ENCODE measurements at regions not wholly inside any gene's neighbourhood (a gene's known extent, or its start where the extent isn't known, plus 50 kb on each side); places are given as distances from the start of the nearest gene placed in this dataset.

GRCh38 chr11:133740963-133741362 is 104.3 kb downstream of the SPATA19 start:
- Mint-ChIP-seq H3K9me3 (no peaks in the 10 kb centered on the region), H3K4me1 (no peaks in the 10 kb centered on the region), H3K27ac (no peak overlapping the region), H3K27me3 (peaks cover 2% of the 10 kb centered on the region), H3K4me3 (no peak overlapping the region), H3K36me3 (no peaks in the 10 kb centered on the region)
- no peak for DNase-seq
- POLR2A ChIA-PET = no interaction called here
- no peak for ATAC-seq (ENCODE audit: low read depth)

- H3K36me3 Mint-ChIP-seq = no peaks in the 10 kb centered on the region
- H3K4me3 Mint-ChIP-seq = no peak overlapping the region
- DNase-seq = no peak
- POLR2A ChIA-PET = no interaction called here
- H3K4me1 Mint-ChIP-seq = no peaks in the 10 kb centered on the region
- no peak overlapping the region for H3K27ac Mint-ChIP-seq
- H3K27me3 Mint-ChIP-seq = peaks cover 2% of the 10 kb centered on the region
- H3K9me3 Mint-ChIP-seq = no peaks in the 10 kb centered on the region
- no peak for ATAC-seq (ENCODE audit: low read depth)
These were observed 105.8 kb downstream of the SPATA19 start for GRCh38 chr11:133739481-133739880.

- no peaks in the 10 kb centered on the region for H3K9me3 Mint-ChIP-seq
- no peak overlapping the region for H3K4me3 Mint-ChIP-seq
- peaks cover 2% of the 10 kb centered on the region for H3K27me3 Mint-ChIP-seq
- H3K27ac Mint-ChIP-seq = no peak overlapping the region
- POLR2A ChIA-PET = no interaction called here
- ATAC-seq (ENCODE audit: low read depth) = no peak
- no peaks in the 10 kb centered on the region for H3K4me1 Mint-ChIP-seq
- no peak for DNase-seq
- no peaks in the 10 kb centered on the region for H3K36me3 Mint-ChIP-seq
These were observed 106.7 kb downstream of the SPATA19 start for GRCh38 chr11:133738624-133739023.

GRCh38 chr11:133733631-133734030 is 111.7 kb downstream of the SPATA19 start:
- no peak for DNase-seq
- Mint-ChIP-seq H3K4me1 (no peaks in the 10 kb centered on the region), H3K27me3 (peaks cover 2% of the 10 kb centered on the region), H3K27ac (no peak overlapping the region), H3K36me3 (no peaks in the 10 kb centered on the region), H3K4me3 (no peak overlapping the region), H3K9me3 (no peaks in the 10 kb centered on the region)
- POLR2A ChIA-PET = no interaction called here
- no peak for ATAC-seq (ENCODE audit: low read depth)

GRCh38 chr11:133732109-133732674 is 113.1 kb downstream of the SPATA19 start:
- Mint-ChIP-seq H3K27ac (no peak overlapping the region), H3K36me3 (no peaks in the 10 kb centered on the region), H3K4me3 (no peak overlapping the region), H3K9me3 (no peaks in the 10 kb centered on the region), H3K4me1 (no peaks in the 10 kb centered on the region), H3K27me3 (peaks cover 2% of the 10 kb centered on the region)
- DNase-seq = no peak
- POLR2A ChIA-PET = no interaction called here
- ATAC-seq (ENCODE audit: low read depth) = no peak

- POLR2A ChIA-PET = no interaction called here
- DNase-seq = no peak
- Mint-ChIP-seq H3K27me3 (no peaks in the 10 kb centered on the region), H3K36me3 (no peaks in the 10 kb centered on the region), H3K9me3 (no peaks in the 10 kb centered on the region), H3K4me3 (no peak overlapping the region), H3K4me1 (no peaks in the 10 kb centered on the region), H3K27ac (no peak overlapping the region)
- no peak for ATAC-seq (ENCODE audit: low read depth)
These were observed 117.5 kb downstream of the SPATA19 start for GRCh38 chr11:133727774-133728173.

GRCh38 chr11:133726542-133726941 is 118.8 kb downstream of the SPATA19 start:
- no peaks in the 10 kb centered on the region for H3K9me3 Mint-ChIP-seq
- H3K4me3 Mint-ChIP-seq = no peak overlapping the region
- DNase-seq = no peak
- H3K27ac Mint-ChIP-seq = no peak overlapping the region
- no peaks in the 10 kb centered on the region for H3K4me1 Mint-ChIP-seq
- POLR2A ChIA-PET = no interaction called here
- peaks cover 2% of the 10 kb centered on the region for H3K27me3 Mint-ChIP-seq
- no peaks in the 10 kb centered on the region for H3K36me3 Mint-ChIP-seq
- no peak for ATAC-seq (ENCODE audit: low read depth)

GRCh38 chr11:133724116-133724515 is 121.2 kb downstream of the SPATA19 start:
- Mint-ChIP-seq H3K27ac (no peak overlapping the region), H3K4me3 (no peak overlapping the region), H3K9me3 (no peaks in the 10 kb centered on the region), H3K27me3 (peaks cover 2% of the 10 kb centered on the region), H3K4me1 (no peaks in the 10 kb centered on the region), H3K36me3 (no peaks in the 10 kb centered on the region)
- POLR2A ChIA-PET = no interaction called here
- ATAC-seq (ENCODE audit: low read depth) (no peak), DNase-seq (no peak)

GRCh38 chr11:133723056-133723455 is 122.3 kb downstream of the SPATA19 start:
- ATAC-seq (ENCODE audit: low read depth) = no peak
- no peaks in the 10 kb centered on the region for H3K9me3 Mint-ChIP-seq
- no peaks in the 10 kb centered on the region for H3K4me1 Mint-ChIP-seq

GRCh38 chr11:133720951-133721350 is 124.4 kb downstream of the SPATA19 start:
- H3K9me3 Mint-ChIP-seq = no peaks in the 10 kb centered on the region
- H3K4me1 Mint-ChIP-seq = no peaks in the 10 kb centered on the region
- POLR2A ChIA-PET = no interaction called here
- H3K36me3 Mint-ChIP-seq = no peaks in the 10 kb centered on the region
- no peak overlapping the region for H3K4me3 Mint-ChIP-seq
- DNase-seq = no peak
- ATAC-seq (ENCODE audit: low read depth) = no peak
- no peak overlapping the region for H3K27ac Mint-ChIP-seq
- peaks cover 2% of the 10 kb centered on the region for H3K27me3 Mint-ChIP-seq

More at GRCh38 chr11:133723056-133723455, 122.3 kb downstream of the SPATA19 start:
- H3K36me3 Mint-ChIP-seq = no peaks in the 10 kb centered on the region
- POLR2A ChIA-PET = no interaction called here
- DNase-seq = no peak
- peaks cover 2% of the 10 kb centered on the region for H3K27me3 Mint-ChIP-seq
- H3K4me3 Mint-ChIP-seq = no peak overlapping the region
- H3K27ac Mint-ChIP-seq = no peak overlapping the region

GRCh38 chr11:133719532-133720235 is 125.6 kb downstream of the SPATA19 start:
- Mint-ChIP-seq H3K4me3 (no peak overlapping the region), H3K36me3 (no peaks in the 10 kb centered on the region), H3K27ac (no peak overlapping the region), H3K9me3 (no peaks in the 10 kb centered on the region), H3K4me1 (no peaks in the 10 kb centered on the region), H3K27me3 (peaks cover 2% of the 10 kb centered on the region)
- POLR2A ChIA-PET = no interaction called here
- ATAC-seq (ENCODE audit: low read depth) (no peak), DNase-seq (no peak)

- DNase-seq = no peak
These were observed 126.5 kb downstream of the SPATA19 start for GRCh38 chr11:133718831-133719230.

GRCh38 chr11:133718238-133718637 is 127.1 kb downstream of the SPATA19 start:
- DNase-seq = no peak
- ATAC-seq (ENCODE audit: low read depth) = no peak
- POLR2A ChIA-PET = no interaction called here
- Mint-ChIP-seq H3K4me1 (no peaks in the 10 kb centered on the region), H3K4me3 (no peak overlapping the region), H3K9me3 (no peaks in the 10 kb centered on the region), H3K27me3 (peaks cover 2% of the 10 kb centered on the region), H3K36me3 (no peaks in the 10 kb centered on the region), H3K27ac (no peak overlapping the region)

More at GRCh38 chr11:133718831-133719230, 126.5 kb downstream of the SPATA19 start:
- H3K27ac Mint-ChIP-seq = no peak overlapping the region
- H3K4me3 Mint-ChIP-seq = no peak overlapping the region
- peaks cover 2% of the 10 kb centered on the region for H3K27me3 Mint-ChIP-seq
- no peak for ATAC-seq (ENCODE audit: low read depth)
- POLR2A ChIA-PET = no interaction called here
- H3K4me1 Mint-ChIP-seq = no peaks in the 10 kb centered on the region
- no peaks in the 10 kb centered on the region for H3K36me3 Mint-ChIP-seq
- no peaks in the 10 kb centered on the region for H3K9me3 Mint-ChIP-seq

- no peak overlapping the region for H3K4me3 Mint-ChIP-seq
- ATAC-seq (ENCODE audit: low read depth) (no peak), DNase-seq (no peak)
- POLR2A ChIA-PET = no interaction called here
- H3K27ac Mint-ChIP-seq = no peak overlapping the region
- H3K27me3 Mint-ChIP-seq = peaks cover 6% of the 10 kb centered on the region
- H3K36me3 Mint-ChIP-seq = no peaks in the 10 kb centered on the region
- H3K9me3 Mint-ChIP-seq = no peaks in the 10 kb centered on the region
- no peaks in the 10 kb centered on the region for H3K4me1 Mint-ChIP-seq
These were observed 128.7 kb downstream of the SPATA19 start for GRCh38 chr11:133716602-133717001.
